Hematopoietic multipotent progenitor cell treated with erythropoietin and hydrocortisone succinate and interleukin-3 and kit ligand, for 8 days (in vitro differentiated cells): ENCODE measurements at regions not wholly inside any gene's neighbourhood (a gene's known extent, or its start where the extent isn't known, plus 50 kb on each side); places are given as distances from the start of the nearest gene placed in this dataset.
"Not testable (repeated sequence)": the region's sequence is repeated elsewhere in the genome, so short reads cannot be mapped to it uniquely, and the experiment has no call there.

Source experiments
- DNase-seq: peaks from one replicate; pipeline ENCODE4 v3.0.0-alpha.2; 2015

- no peak for DNase-seq
These were observed 52.5 kb upstream of the RESF1 start for GRCh38 chr12:31906557-31907301.

GRCh38 chr12:31903025-31903424 lies 56.2 kb upstream of the RESF1 start:
- DNase-seq: no peak

- DNase-seq: no peak
These were observed 58.9 kb upstream of the RESF1 start for GRCh38 chr12:31900271-31900670.

- no peak for DNase-seq
These were observed 60.1 kb upstream of the RESF1 start for GRCh38 chr12:31899109-31899508.

- DNase-seq: peak; percentile 71
These were observed 61.3 kb upstream of the RESF1 start for GRCh38 chr12:31897781-31898503.

- DNase-seq: not testable (repeated sequence)
These were observed 62.1 kb upstream of the RESF1 start for GRCh38 chr12:31897092-31897491.

GRCh38 chr12:31896514-31897039 lies 62.6 kb upstream of the RESF1 start:
- peak; percentile 95 for DNase-seq

- no peak for DNase-seq
These were observed 63.6 kb upstream of the RESF1 start for GRCh38 chr12:31895449-31896150.

GRCh38 chr12:31890295-31891285 lies 68.6 kb upstream of the RESF1 start:
- DNase-seq: no peak

- DNase-seq: no peak
These were observed 72.0 kb upstream of the RESF1 start for GRCh38 chr12:31887109-31887811.

GRCh38 chr12:31882682-31883081 lies 76.5 kb upstream of the RESF1 start:
- not testable (repeated sequence) for DNase-seq

GRCh38 chr12:31880340-31880739 lies 78.9 kb upstream of the RESF1 start:
- DNase-seq: peak; percentile 38

- no peak for DNase-seq
These were observed 81.3 kb upstream of the RESF1 start for GRCh38 chr12:31877884-31878283.

- DNase-seq: peak; percentile 40
These were observed 82.4 kb upstream of the RESF1 start for GRCh38 chr12:31876568-31877424.

GRCh38 chr12:31875609-31875964 lies 83.6 kb upstream of the RESF1 start:
- no peak for DNase-seq

- no peak for DNase-seq
These were observed 84.1 kb upstream of the RESF1 start for GRCh38 chr12:31874961-31875608.

GRCh38 chr12:31872831-31873604 lies 86.2 kb upstream of the RESF1 start:
- no peak for DNase-seq

- DNase-seq: no peak
These were observed 89.2 kb upstream of the RESF1 start for GRCh38 chr12:31869972-31870371.

GRCh38 chr12:31868965-31869364 lies 90.2 kb upstream of the RESF1 start:
- peak; percentile 19 for DNase-seq
